Endothelial cell of umbilical vein (primary cell): ENCODE measurements at regions not wholly inside any gene's neighbourhood (a gene's known extent, or its start where the extent isn't known, plus 50 kb on each side); places are given as distances from the start of the nearest gene placed in this dataset.

Experiments
- BruUV-seq: library from RNA; stranded (reverse); fragments of 400-500 nt; replicated peaks from 2 replicates; lab custom pipeline; 2021; lab: Mats Ljungman, UMichigan
- CTCF ChIA-PET: fragments of 300-600, 350-600 bp; sonication (Branson Sonifier 250); formaldehyde crosslinking; loops from one replicate; lab custom pipeline; 2021; ENCODE audit warnings: antibody characterized with exemption, inconsistent platforms; lab: Charles Lee
- POLR2A ChIA-PET: fragments of 300-600, 350-600 bp; sonication (Branson Sonifier 250); formaldehyde crosslinking; loops from one replicate; lab custom pipeline; 2021; ENCODE audit warnings: antibody characterized with exemption, inconsistent platforms; lab: Charles Lee
- DNase-seq: peaks from one replicate; pipeline ENCODE4 v3.0.0-alpha.2; 2011; ENCODE audit warnings: low read depth, low spot score
- FAIRE-seq: peaks from 2 replicates; lab custom pipeline; 2011; peaks lifted over from hg19 to GRCh38; lab: Jason Lieb, UNC
- H2AFZ ChIP-seq: 2 replicates; pipeline ENCODE4 v1.6.0; 2012; ENCODE audit warnings: low read depth, low read length, control low read depth, inconsistent platforms
- H3K27ac ChIP-seq: 2 replicates; pipeline ENCODE4 v1.5.1; 2011; ENCODE audit warnings: low read depth, mild to moderate bottlenecking, control low read depth, low read length, moderate library complexity; ENCODE audit not compliant: insufficient read depth
- H3K27me3 ChIP-seq, 2 experiments: 2 replicates each; pipeline versions ENCODE4 v1.6.0 to v1.6.1; 2011; ENCODE audit warnings: low read length in 2 of 2, mixed read lengths in 1 of 2; ENCODE audit not compliant: control insufficient read depth in 2 of 2, insufficient read depth in 2 of 2
- H3K36me3 ChIP-seq, 2 experiments: 2 replicates in 1 of 2; 3 replicates in 1 of 2; pipeline ENCODE4 v1.5.1; 2011; ENCODE audit warnings: low read length in 2 of 2, mild to moderate bottlenecking in 1 of 2, moderate library complexity in 1 of 2; ENCODE audit not compliant: control insufficient read depth in 2 of 2, insufficient read depth in 2 of 2; ENCODE audit errors: extremely low read depth in 1 of 2
- H3K4me1 ChIP-seq: 3 replicates; pipeline ENCODE4 v1.5.1; 2011; ENCODE audit warnings: mild to moderate bottlenecking, low read length; ENCODE audit not compliant: control insufficient read depth, insufficient read depth; ENCODE audit errors: extremely low read depth
- H3K4me2 ChIP-seq: 2 replicates; pipeline ENCODE4 v1.6.1; 2011; ENCODE audit warnings: low read length, control low read depth, mixed read lengths; ENCODE audit not compliant: insufficient read depth
- H3K4me3 ChIP-seq, 3 experiments: fragments of 200-600 bp in 1 of 3; sonication (generic), shearing (Covaris generic) in 1 of 3; replicated peaks in 1 of 3; 2 replicates each; pipeline ENCODE4 v1.5.1; 2011 to 2016; ENCODE audit warnings: control low read depth in 3 of 3, low read length in 3 of 3, mild to moderate bottlenecking in 2 of 3, inconsistent platforms in 1 of 3, low read depth in 1 of 3, moderate library complexity in 1 of 3; ENCODE audit not compliant: insufficient read depth in 1 of 3
- H3K79me2 ChIP-seq: 2 replicates; pipeline ENCODE4 v1.6.0; 2012; ENCODE audit warnings: low read length, inconsistent platforms; ENCODE audit not compliant: control insufficient read depth, insufficient read depth
- H3K9ac ChIP-seq: replicated peaks from 2 replicates; pipeline ENCODE3; 2011; ENCODE audit warnings: low read length, control low read depth; ENCODE audit not compliant: insufficient read depth; ENCODE audit errors: extremely low read depth
- H3K9me1 ChIP-seq: replicated peaks from 3 replicates; pipeline ENCODE4 v1.6.0; 2011; ENCODE audit warnings: mild to moderate bottlenecking, low read length; ENCODE audit not compliant: control insufficient read depth, insufficient read depth; ENCODE audit errors: extremely low read depth
- H3K9me3 ChIP-seq: replicated peaks from 2 replicates; pipeline ENCODE4 v1.5.1; 2012; ENCODE audit warnings: low read length, inconsistent platforms; ENCODE audit not compliant: control insufficient read depth, insufficient read depth
- H4K20me1 ChIP-seq: replicated peaks from 2 replicates; pipeline ENCODE3; 2011; ENCODE audit warnings: mild to moderate bottlenecking, low read length; ENCODE audit not compliant: control insufficient read depth, insufficient read depth; ENCODE audit errors: extremely low read depth
- CTCF ChIP-seq, 2 donors: IDR thresholded peaks; 1 replicate in 1 of 2; 2 replicates in 1 of 2; pipeline ENCODE4 v1.5.1; 2011; ENCODE audit warnings: low read length in 2 of 2, mild to moderate bottlenecking in 2 of 2, moderate library complexity in 2 of 2, control low read depth in 1 of 2, inconsistent platforms in 1 of 2, low read depth in 1 of 2; ENCODE audit not compliant: insufficient read depth in 1 of 2; ENCODE audit errors: extremely low read depth in 1 of 2
- EZH2 ChIP-seq: IDR thresholded peaks from 2 replicates; pipeline ENCODE4 v1.6.1; 2012; ENCODE audit warnings: borderline replicate concordance, low read depth, mild to moderate bottlenecking, moderate library complexity, low read length, inconsistent platforms; ENCODE audit not compliant: severe bottlenecking
- FOS ChIP-seq: IDR thresholded peaks from 2 replicates; pipeline ENCODE4 v1.6.1; 2011; ENCODE audit warnings: mild to moderate bottlenecking, low read length, moderate library complexity, borderline replicate concordance; ENCODE audit not compliant: insufficient read depth
- GATA2 ChIP-seq: IDR thresholded peaks from 2 replicates; pipeline ENCODE4 v1.7.0; 2011; ENCODE audit warnings: low read depth, mild to moderate bottlenecking, moderate library complexity, mixed read lengths, low read length; ENCODE audit not compliant: insufficient read length, insufficient read depth
- JUN ChIP-seq: IDR thresholded peaks from 2 replicates; pipeline ENCODE4 v1.6.1; 2011; ENCODE audit warnings: borderline replicate concordance, low read depth; ENCODE audit not compliant: insufficient read length, insufficient read depth
- MAX ChIP-seq: IDR thresholded peaks from 2 replicates; pipeline ENCODE4 v1.6.1; 2011; ENCODE audit not compliant: insufficient read depth, insufficient read length
- MYC ChIP-seq: IDR thresholded peaks from one replicate; pipeline ENCODE4 v1.6.1; 2011; ENCODE audit warnings: mild to moderate bottlenecking, low read depth, low read length
- POLR2A ChIP-seq: IDR thresholded peaks from 2 replicates; pipeline ENCODE4 v1.6.1; 2012; ENCODE audit warnings: low read depth, mild to moderate bottlenecking, control low read depth, low read length
- POLR2AphosphoS5 ChIP-seq: IDR thresholded peaks from 2 replicates; pipeline ENCODE4 v1.6.1; 2012; ENCODE audit warnings: low read depth, mild to moderate bottlenecking, control low read depth, low read length, moderate library complexity; ENCODE audit not compliant: insufficient read depth
- dilution Hi-C: fragments of 300-500 bp; cut with MboI; formaldehyde crosslinking; loops from one replicate; pipeline ENCODE4 v1.15.0; 2019; ENCODE audit warnings: low sequenced_read_pairs; ENCODE audit not compliant: extremely low pct_ligation_motif_present
- intact Hi-C: fragments of 100-400 bp; cut with micrococcal nuclease; formaldehyde crosslinking; loops from one replicate; pipeline ENCODE4 v1.10.0; 2022

DNA sequence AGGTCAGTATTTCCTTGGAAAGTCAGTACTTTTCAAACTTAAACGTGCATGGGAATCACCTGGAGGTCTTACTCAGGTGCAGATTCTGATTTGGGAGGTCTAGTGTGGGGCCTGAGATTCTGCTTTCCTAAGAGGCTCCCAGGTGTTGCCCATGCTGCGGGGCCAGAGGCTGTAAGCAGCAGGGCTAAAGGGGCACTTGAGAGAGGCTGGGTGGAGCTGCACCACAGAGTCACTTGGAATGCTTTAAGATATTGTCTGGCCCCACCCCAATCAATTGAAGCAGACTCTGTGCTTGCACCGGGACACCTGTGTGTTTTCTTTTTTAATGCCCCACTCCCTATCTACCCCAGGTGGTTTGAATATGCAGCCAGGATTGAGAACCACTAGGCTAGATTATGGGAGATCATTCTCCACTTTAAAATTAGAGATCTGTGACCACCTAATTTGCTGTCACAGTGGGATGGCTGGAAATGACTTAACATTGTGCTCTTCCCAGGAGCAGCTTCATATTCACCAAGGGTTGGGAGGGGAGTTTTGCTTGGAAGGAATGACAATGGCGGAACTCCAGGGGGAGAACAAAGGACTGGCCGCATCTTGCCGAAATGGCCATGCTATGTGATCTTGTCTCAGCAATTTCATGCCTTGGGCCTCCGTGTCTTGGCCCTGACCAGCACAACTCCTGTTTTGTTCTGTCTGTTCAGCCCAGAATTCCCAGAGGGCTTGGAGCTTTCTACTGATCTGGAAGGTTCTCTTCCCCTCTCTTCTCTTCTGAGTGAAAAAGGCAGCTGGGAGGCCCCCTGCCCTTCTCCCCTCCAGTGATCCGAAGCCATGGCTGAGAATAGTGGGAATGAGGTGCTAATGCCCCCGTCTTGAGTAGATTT lies 80.2 kb downstream of the FAM241B start:
- H3K36me3 ChIP-seq: no peaks in the 10 kb centered on the region
- peaks cover 24 to 32% of the 10 kb centered on the region in 2 experiments for H3K27me3 ChIP-seq
- H3K9me1 ChIP-seq: no peaks in the 10 kb centered on the region
- no peak overlapping the region for H3K27ac ChIP-seq
- no TSS peak for BruUV-seq
- no peaks in the 10 kb centered on the region for H4K20me1 ChIP-seq
- CTCF ChIA-PET: interaction anchor here (1.1 kb wide), 1 partner anchor 23 kb away, joined by 3 read pairs; no protein-coding TSS in a partner anchor
- dilution Hi-C loops: no loop called here
- POLR2A ChIA-PET: no interaction called here
- no peak overlapping the region for H3K4me2 ChIP-seq
- no peak for FAIRE-seq
- H3K9me3 ChIP-seq: no peaks in the 10 kb centered on the region
- H2AFZ ChIP-seq: no peak overlapping the region
- no peak overlapping the region for H3K4me3 ChIP-seq
- H3K4me1 ChIP-seq: no peaks in the 10 kb centered on the region
- intact Hi-C loops: no loop called here
- DNase-seq: no peak
- TF ChIP-seq FOS (no peak), MAX (no peak), GATA2 (no peak), EZH2 (no peak)
- H3K79me2 ChIP-seq: no peaks in the 10 kb centered on the region
- H3K9ac ChIP-seq: no peak overlapping the region

- no peak overlapping the region for H3K9ac ChIP-seq
- no peaks in the 10 kb centered on the region for H3K79me2 ChIP-seq
- no peaks in the 10 kb centered on the region for H4K20me1 ChIP-seq
- no peaks in the 10 kb centered on the region for H3K36me3 ChIP-seq
- FAIRE-seq (no peak), DNase-seq (no peak)
- peaks cover 16 to 18% of the 10 kb centered on the region in 2 experiments for H3K27me3 ChIP-seq
- H2AFZ ChIP-seq: no peak overlapping the region
- no peak overlapping the region for H3K27ac ChIP-seq
- ChIA-PET CTCF (no interaction called here), POLR2A (no interaction called here)
- no peaks in the 10 kb centered on the region for H3K4me1 ChIP-seq
- no peak for TF ChIP-seq FOS
- no peak for TF ChIP-seq POLR2AphosphoS5
- no peak for TF ChIP-seq EZH2
- no peak for TF ChIP-seq POLR2A
- no peak for TF ChIP-seq JUN
- TF ChIP-seq MYC: no peak
- TF ChIP-seq GATA2: no peak
- no peak for TF ChIP-seq MAX
- TF ChIP-seq CTCF (IDR thresholded peaks at IDR 0.05; ENCODE audit: extremely low read depth in 1 of 2, insufficient read depth in 1 of 2, low read depth in 1 of 2, low read length in 2 of 2): no peak
- no peak overlapping the region for H3K4me3 ChIP-seq
- no TSS peak for BruUV-seq
- dilution Hi-C loops: no loop called here
- no peaks in the 10 kb centered on the region for H3K9me3 ChIP-seq
- no peaks in the 10 kb centered on the region for H3K9me1 ChIP-seq
- H3K4me2 ChIP-seq: no peak overlapping the region
- intact Hi-C loops: no loop called here
Observed at GRCh38 chr10:69712342-69712741, 82.3 kb downstream of the FAM241B start.
